ENCODE measurements at regions not wholly inside any gene's neighbourhood (a gene's known extent, or its start where the extent isn't known, plus 50 kb on each side); places are given as distances from the start of the nearest gene placed in this dataset.

DNA sequence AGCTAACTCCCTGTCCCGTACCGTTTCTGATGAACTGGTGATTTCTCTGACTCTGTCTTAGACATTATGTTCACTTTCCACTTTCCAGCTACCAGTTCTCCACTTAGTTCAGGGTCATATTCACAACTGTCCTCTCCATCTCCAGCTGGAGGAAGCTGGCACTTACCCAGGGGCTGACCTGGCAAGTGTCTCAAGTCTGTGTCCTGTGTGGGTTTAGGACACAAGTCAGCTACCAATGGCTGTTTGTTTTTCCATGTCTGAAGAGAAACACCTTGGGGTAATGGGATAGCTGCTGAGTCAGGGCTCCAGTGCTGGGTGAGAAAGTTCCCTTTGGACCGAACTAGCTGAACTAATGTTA, 134.4 kb downstream of the CSNK2A3 start:
- DNase-seq (ENCODE audit: low spot score) (no peak), ATAC-seq (no peak)
- Mint-ChIP-seq H3K27ac (no peak overlapping the region), H3K9me3 (no peaks in the 10 kb centered on the region), H3K4me1 (peaks cover 18% of the 10 kb centered on the region), H3K4me3 (no peak overlapping the region), H3K36me3 (no peaks in the 10 kb centered on the region), H3K27me3 (ENCODE audit: low read depth) (peaks cover 3% of the 10 kb centered on the region; the same call in 1 of the 2 replicates)
- POLR2A ChIA-PET: no interaction called here
- CTCF ChIA-PET: interaction anchor here (0.9 to 2.4 kb wide), 6 partner anchors 12 to 569 kb away, joined by 3 to 11 read pairs (median 3); no protein-coding TSS in a partner anchor
- TF ChIP-seq ZNF532 (CRISPR knock-in tag; IDR thresholded peaks at IDR 0.05; ENCODE audit: borderline replicate concordance) (no peak), ATF1 (CRISPR knock-in tag; IDR thresholded peaks at IDR 0.05) (no peak), TEAD1 (CRISPR knock-in tag; IDR thresholded peaks at IDR 0.05) (no peak), AR (CRISPR knock-in tag; IDR thresholded peaks at IDR 0.05) (no peak), FOXK1 (CRISPR knock-in tag; IDR thresholded peaks at IDR 0.05) (no peak), ETV6 (CRISPR knock-in tag; IDR thresholded peaks at IDR 0.05) (no peak)
- TF ChIP-seq, protein P1, sequence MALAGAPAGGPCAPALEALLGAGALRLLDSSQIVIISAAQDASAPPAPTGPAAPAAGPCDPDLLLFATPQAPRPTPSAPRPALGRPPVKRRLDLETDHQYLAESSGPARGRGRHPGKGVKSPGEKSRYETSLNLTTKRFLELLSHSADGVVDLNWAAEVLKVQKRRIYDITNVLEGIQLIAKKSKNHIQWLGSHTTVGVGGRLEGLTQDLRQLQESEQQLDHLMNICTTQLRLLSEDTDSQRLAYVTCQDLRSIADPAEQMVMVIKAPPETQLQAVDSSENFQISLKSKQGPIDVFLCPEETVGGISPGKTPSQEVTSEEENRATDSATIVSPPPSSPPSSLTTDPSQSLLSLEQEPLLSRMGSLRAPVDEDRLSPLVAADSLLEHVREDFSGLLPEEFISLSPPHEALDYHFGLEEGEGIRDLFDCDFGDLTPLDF (CRISPR knock-in tag; IDR thresholded peaks at IDR 0.05): no peak

DNA sequence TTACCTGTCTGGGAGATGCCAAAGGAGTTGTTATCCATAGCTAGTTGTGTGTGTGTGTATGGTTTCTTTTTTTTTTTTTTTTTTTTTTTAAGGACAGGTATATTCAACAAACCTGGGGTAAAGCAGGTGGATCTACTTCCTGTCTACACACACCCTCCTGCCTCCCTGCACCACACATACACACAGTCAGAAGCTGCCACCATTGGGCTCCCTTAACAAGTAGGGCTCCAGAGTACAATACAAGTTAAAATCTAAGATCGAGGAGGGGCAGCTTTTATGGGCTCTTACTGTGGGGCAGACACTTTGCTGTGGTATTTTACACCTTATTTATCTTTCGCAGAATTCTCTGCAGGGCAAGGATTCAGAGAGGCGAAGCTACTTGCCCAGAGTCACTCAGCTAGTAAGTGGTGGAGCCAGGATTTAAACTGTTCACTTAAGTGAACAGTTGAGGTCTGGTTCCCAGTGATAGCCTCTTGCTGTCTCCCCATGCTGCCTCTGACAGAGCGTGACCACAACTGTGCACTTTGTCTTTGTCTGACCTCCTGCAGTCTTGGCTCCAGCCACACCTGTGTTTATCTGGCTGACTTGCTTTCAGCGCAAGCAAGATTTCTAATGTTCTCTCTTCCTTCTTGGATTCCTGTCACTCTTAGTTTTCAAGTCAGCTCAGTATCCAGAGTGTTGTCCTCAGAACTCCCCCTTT, 135.0 kb downstream of the CSNK2A3 start:
- no peaks in the 10 kb centered on the region for H3K9me3 Mint-ChIP-seq
- no peaks in the 10 kb centered on the region for H3K36me3 Mint-ChIP-seq
- no peak for DNase-seq (ENCODE audit: low spot score)
- ChIA-PET CTCF (interaction anchor here (1.0 to 2.4 kb wide), 4 partner anchors 61 to 570 kb away, joined by 3 to 11 read pairs (median 4); no protein-coding TSS in a partner anchor), POLR2A (no interaction called here)
- no peak overlapping the region for H3K4me3 Mint-ChIP-seq
- no peak for ATAC-seq
- H3K27me3 Mint-ChIP-seq (ENCODE audit: low read depth): peaks cover 3% of the 10 kb centered on the region; the same call in 1 of the 2 replicates
- peaks cover 18% of the 10 kb centered on the region for H3K4me1 Mint-ChIP-seq
- H3K27ac Mint-ChIP-seq: no peak overlapping the region
- no peak for TF ChIP-seq ZNF532 (CRISPR knock-in tag; IDR thresholded peaks at IDR 0.05; ENCODE audit: borderline replicate concordance)
- no peak for TF ChIP-seq NR1H2 (CRISPR knock-in tag; IDR thresholded peaks at IDR 0.05)
- no peak for TF ChIP-seq CTCF (IDR thresholded peaks at IDR 0.05)
- TF ChIP-seq GTF2I (CRISPR knock-in tag; conservative IDR thresholded peaks at IDR 0.05): no peak
- TF ChIP-seq GABPB1 (CRISPR knock-in tag; IDR thresholded peaks at IDR 0.05): no peak
- TF ChIP-seq, protein P2, sequence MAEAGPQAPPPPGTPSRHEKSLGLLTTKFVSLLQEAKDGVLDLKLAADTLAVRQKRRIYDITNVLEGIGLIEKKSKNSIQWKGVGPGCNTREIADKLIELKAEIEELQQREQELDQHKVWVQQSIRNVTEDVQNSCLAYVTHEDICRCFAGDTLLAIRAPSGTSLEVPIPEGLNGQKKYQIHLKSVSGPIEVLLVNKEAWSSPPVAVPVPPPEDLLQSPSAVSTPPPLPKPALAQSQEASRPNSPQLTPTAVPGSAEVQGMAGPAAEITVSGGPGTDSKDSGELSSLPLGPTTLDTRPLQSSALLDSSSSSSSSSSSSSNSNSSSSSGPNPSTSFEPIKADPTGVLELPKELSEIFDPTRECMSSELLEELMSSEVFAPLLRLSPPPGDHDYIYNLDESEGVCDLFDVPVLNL (CRISPR knock-in tag; IDR thresholded peaks at IDR 0.05; ENCODE audit: borderline replicate concordance, low read depth): no peak
- TF ChIP-seq CREM (CRISPR knock-in tag; IDR thresholded peaks at IDR 0.05): no peak
- no peak for TF ChIP-seq FOXP4 (CRISPR knock-in tag; IDR thresholded peaks at IDR 0.05)
- TF ChIP-seq ZBTB21 (CRISPR knock-in tag; IDR thresholded peaks at IDR 0.05; ENCODE audit: borderline replicate concordance): no peak
- TF ChIP-seq NR3C1 (CRISPR knock-in tag; conservative IDR thresholded peaks at IDR 0.05; ENCODE audit: low read depth): no peak
